ENCODE measurements at regions not wholly inside any gene's neighbourhood (a gene's known extent, or its start where the extent isn't known, plus 50 kb on each side); places are given as distances from the start of the nearest gene placed in this dataset.

- no peak for TF ChIP-seq CTCF (IDR thresholded peaks at IDR 0.05)
- TF ChIP-seq YY1 (IDR thresholded peaks at IDR 0.05; ENCODE audit: low read depth), result no peak
- TF ChIP-seq RCOR1 (IDR thresholded peaks at IDR 0.05; ENCODE audit: low read length), result no peak
- no peak for TF ChIP-seq SMC3 (IDR thresholded peaks at IDR 0.05; ENCODE audit: low read depth, low read length)
- TF ChIP-seq MEF2A (IDR thresholded peaks at IDR 0.05; ENCODE audit: borderline replicate concordance, low read depth), result no peak
- TF ChIP-seq GATA2 (CRISPR knock-in tag; IDR thresholded peaks at IDR 0.05), result no peak
- no peak for TF ChIP-seq GABPA (IDR thresholded peaks at IDR 0.05; ENCODE audit: low read depth)
- no peak for TF ChIP-seq FOXJ3 (CRISPR knock-in tag; IDR thresholded peaks at IDR 0.05)
- no peak for TF ChIP-seq USF2 (IDR thresholded peaks at IDR 0.05; ENCODE audit: borderline replicate concordance, low read depth, low read length)
Observed at GRCh38 chr15:69552057-69552815, 99.6 kb downstream of the RPLP1 start (continued).

DNA sequence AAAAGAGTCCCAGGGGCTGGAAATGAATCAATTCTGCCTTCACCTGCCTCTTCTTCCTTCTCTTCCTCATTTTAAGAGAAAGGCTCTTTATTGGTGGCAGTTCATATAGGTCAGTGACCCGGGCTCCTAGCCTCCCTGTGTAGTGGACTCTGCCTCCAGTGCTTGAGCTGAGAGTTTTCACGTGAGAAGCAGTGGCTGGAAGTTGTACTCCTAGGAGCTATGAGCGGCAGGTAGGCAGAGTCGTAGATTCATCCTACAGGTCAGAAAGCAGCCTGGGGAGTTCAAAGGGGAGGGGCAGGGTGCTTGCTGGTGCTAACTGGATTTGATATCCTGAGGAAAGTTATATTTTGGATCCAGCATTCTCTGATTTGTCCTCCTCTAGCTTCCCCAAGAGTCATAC is 101.1 kb downstream of the RPLP1 start:
- no peak overlapping the region for H2AFZ ChIP-seq (ENCODE audit: low read depth)
- peaks cover 19% of the 10 kb centered on the region; the same call in 1 of the 2 replicates for H3K27me3 ChIP-seq (ENCODE audit: insufficient read depth)
- no peaks in the 10 kb centered on the region for H3K79me2 ChIP-seq (ENCODE audit: insufficient read depth)
- H3K9ac ChIP-seq, result no peak overlapping the region
- peaks cover 13 to 22% of the 10 kb centered on the region in 2 experiments; a peak in 3 of 4 replicates for H3K4me1 ChIP-seq (ENCODE audit: control insufficient read depth in 1 of 2, insufficient read depth in 2 of 2, low read depth in 1 of 2, low read length in 1 of 2)
- H4K20me1 ChIP-seq (ENCODE audit: insufficient read depth), result no peaks in the 10 kb centered on the region
- peaks cover 4% of the 10 kb centered on the region for H3F3A ChIP-seq (replicated peaks; ENCODE audit: insufficient read depth)
- ChIA-PET CTCF (interaction anchor here (0.8 to 1.6 kb wide), 5 partner anchors 8 to 75 kb away, joined by 3 to 5 read pairs (median 4); no protein-coding TSS in a partner anchor), POLR2A (interaction anchor here (0.6 kb wide), 1 partner anchor 894 kb away, joined by 3 read pairs; no protein-coding TSS in a partner anchor)
- no peaks in the 10 kb centered on the region for H3K9me3 ChIP-seq
- no peak overlapping the region for H3K27ac ChIP-seq (ENCODE audit: low read depth in 2 of 2, low read length in 1 of 2)
- TF ChIP-seq RFX5 (IDR thresholded peaks at IDR 0.05; ENCODE audit: low read length) (no peak), CTCF (IDR thresholded peaks at IDR 0.05) (no peak), SMC3 (IDR thresholded peaks at IDR 0.05; ENCODE audit: low read depth, low read length) (no peak), MAX (IDR thresholded peaks at IDR 0.05; ENCODE audit: low read depth) (no peak)
- H3K36me3 ChIP-seq (replicated peaks in 1 of 2; ENCODE audit: control insufficient read depth in 1 of 2, insufficient read depth in 2 of 2, low read length in 1 of 2), result no peaks in the 10 kb centered on the region
- H3K9me2 ChIP-seq, result no peaks in the 10 kb centered on the region
- no peak overlapping the region for H3K4me3 ChIP-seq (ENCODE audit: low read depth in 2 of 2, low read length in 1 of 2)
- 73% methylated on average over 4 of the region's 4 CpGs for WGBS (ENCODE audit: low lambda C conversion rate)
- no peak overlapping the region for H3K4me2 ChIP-seq
- DNase-seq, result no peak

All from SK-N-SH (cell line).